ENCODE measurements at regions not wholly inside any gene's neighbourhood (a gene's known extent, or its start where the extent isn't known, plus 50 kb on each side); places are given as distances from the start of the nearest gene placed in this dataset.

DNA sequence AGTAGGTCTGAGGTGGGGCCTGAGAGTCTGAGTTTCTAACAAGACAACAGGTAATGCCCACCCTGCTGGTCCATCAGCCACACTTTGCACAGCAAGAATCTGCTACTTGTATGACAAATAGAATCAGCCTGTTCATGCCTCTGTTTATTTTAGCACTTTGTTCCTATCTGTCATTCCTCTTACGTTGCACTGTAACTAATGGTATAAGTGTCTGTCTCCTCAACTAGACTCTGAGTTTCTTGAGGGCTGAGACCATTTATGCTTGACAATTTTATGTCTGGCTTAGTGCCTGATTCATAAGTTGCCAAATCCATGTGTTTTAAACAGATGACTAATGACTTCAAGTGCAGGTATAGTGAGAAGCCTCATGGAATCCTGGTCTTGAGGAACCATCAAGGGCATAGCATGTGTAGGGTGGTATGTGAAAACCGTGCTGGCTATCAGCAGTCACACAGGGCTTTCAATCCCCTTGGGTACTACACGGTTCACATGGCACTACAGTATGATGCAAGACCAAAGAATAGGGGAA is 209.7 kb downstream of the C11orf91 start:
- TF ChIP-seq POLR2A (IDR thresholded peaks at IDR 0.05) (no peak), CTCF (IDR thresholded peaks at IDR 0.05) (no peak)
